ENCODE measurements at regions not wholly inside any gene's neighbourhood (a gene's known extent, or its start where the extent isn't known, plus 50 kb on each side); places are given as distances from the start of the nearest gene placed in this dataset.

- no peak for DNase-seq (ENCODE audit: low read depth)
Observed at GRCh38 chr7:126378642-126379041, 874.1 kb downstream of the GRM8 start.

- DNase-seq (ENCODE audit: low read depth) = no peak
Observed at GRCh38 chr7:126370038-126370668, 882.6 kb downstream of the GRM8 start.

- DNase-seq (ENCODE audit: low read depth) = no peak
Observed at GRCh38 chr7:126362746-126363145, 890.0 kb downstream of the GRM8 start.

- DNase-seq (ENCODE audit: low read depth) = no peak
Observed at GRCh38 chr7:126361183-126361582, 891.6 kb downstream of the GRM8 start.

GRCh38 chr7:126339813-126340212, 912.9 kb downstream of the GRM8 start:
- DNase-seq (ENCODE audit: low read depth) = no peak

GRCh38 chr7:126305671-126306070, 947.1 kb downstream of the GRM8 start:
- no peak for DNase-seq (ENCODE audit: low read depth)

- no peak for DNase-seq (ENCODE audit: low read depth)
Observed at GRCh38 chr7:126303926-126304325, 948.8 kb downstream of the GRM8 start.

GRCh38 chr7:126302639-126303038, 950.1 kb downstream of the GRM8 start:
- no peak for DNase-seq (ENCODE audit: low read depth)

- no peak for DNase-seq (ENCODE audit: low read depth)
Observed at GRCh38 chr7:126286317-126286716, 966.4 kb downstream of the GRM8 start.

- no peak for DNase-seq (ENCODE audit: low read depth)
Observed at GRCh38 chr7:126236261-126236660, 1016.5 kb downstream of the GRM8 start.

GRCh38 chr7:126228356-126229061, 1024.2 kb downstream of the GRM8 start:
- no peak for DNase-seq (ENCODE audit: low read depth)

- DNase-seq (ENCODE audit: low read depth) = no peak
Observed at GRCh38 chr7:126227643-126228042, 1025.1 kb downstream of the GRM8 start.

GRCh38 chr7:126227055-126227454, 1025.7 kb downstream of the GRM8 start:
- no peak for DNase-seq (ENCODE audit: low read depth)

- no peak for DNase-seq (ENCODE audit: low read depth)
Observed at GRCh38 chr7:126223729-126224128, 1029.0 kb downstream of the GRM8 start.

- no peak for DNase-seq (ENCODE audit: low read depth)
Observed at GRCh38 chr7:126222782-126223181, 1030.0 kb downstream of the GRM8 start.

GRCh38 chr7:126215785-126216184, 1037.0 kb downstream of the GRM8 start:
- no peak for DNase-seq (ENCODE audit: low read depth)

GRCh38 chr7:126213876-126214275, 1038.9 kb downstream of the GRM8 start:
- no peak for DNase-seq (ENCODE audit: low read depth)

GRCh38 chr7:126211875-126212274, 1040.9 kb downstream of the GRM8 start:
- no peak for DNase-seq (ENCODE audit: low read depth)

- DNase-seq (ENCODE audit: low read depth) = no peak
Observed at GRCh38 chr7:126210707-126211106, 1042.0 kb downstream of the GRM8 start.

GRCh38 chr7:126203185-126203584, 1049.6 kb downstream of the GRM8 start:
- no peak for DNase-seq (ENCODE audit: low read depth)

- no peak for DNase-seq (ENCODE audit: low read depth)
Observed at GRCh38 chr7:126202177-126202576, 1050.6 kb downstream of the GRM8 start.

GRCh38 chr7:126185959-126186580, 1066.7 kb downstream of the GRM8 start:
- DNase-seq (ENCODE audit: low read depth) = no peak

GRCh38 chr7:126179916-126180315, 1072.8 kb downstream of the GRM8 start:
- DNase-seq (ENCODE audit: low read depth) = no peak

All from GM04504 (cell line).